Prostate gland (tissue), 2 donors: ENCODE measurements at regions not wholly inside any gene's neighbourhood (a gene's known extent, or its start where the extent isn't known, plus 50 kb on each side); places are given as distances from the start of the nearest gene placed in this dataset.

ENCODE experiments used
- DNase-seq: peaks from one replicate; pipeline ENCODE4 v3.0.0-alpha.2; 2019; ENCODE audit warnings: low spot score
- H3K27ac ChIP-seq, 2 donors: fragments of 200-600 bp; sonication (generic); 2 replicates each; pipeline ENCODE4 v1.5.1; 2017 to 2019
- H3K27me3 ChIP-seq: fragments of 200-600 bp; sonication (generic); replicated peaks from 2 replicates; pipeline ENCODE4 v1.5.1; 2019; ENCODE audit not compliant: insufficient read depth
- H3K36me3 ChIP-seq, 2 donors: fragments of 200-600 bp; sonication (generic); 1 replicate in 1 of 2; 2 replicates in 1 of 2; pipeline versions ENCODE4 v1.5.1 to v1.8.1; 2017 to 2019
- H3K4me1 ChIP-seq: fragments of 200-600 bp; sonication (generic); replicated peaks from 2 replicates; pipeline ENCODE4 v1.5.1; 2019
- H3K4me3 ChIP-seq, 2 donors: fragments of 200-600 bp; sonication (generic); 2 replicates each; pipeline ENCODE4 v1.5.1; 2017 to 2019
- H3K9me3 ChIP-seq: fragments of 200-600 bp; sonication (generic); 2 replicates; pipeline ENCODE4 v1.5.1; 2017
- POLR2A ChIP-seq: fragments of 450-650 bp; IDR thresholded peaks from one replicate; pipeline ENCODE4 v1.6.1; 2016; ENCODE audit warnings: antibody characterized with exemption, mild to moderate bottlenecking
- POLR2AphosphoS5 ChIP-seq: sonication (generic); formaldehyde crosslinking; IDR thresholded peaks from one replicate; pipeline ENCODE4 v1.6.1; 2017; ENCODE audit warnings: antibody characterized with exemption
- WGBS: methylation state at CpG from one replicate; pipeline ENCODE4 v1.1.5; 2018; 5-methylcytosine and 5-hydroxymethylcytosine counted together
- intact Hi-C: fragments of 100-400 bp; cut with DNase I; formaldehyde crosslinking; loops from one replicate; pipeline ENCODE4 v1.14.2; 2022
- TF ChIP-seq, protein P1 (sequence below), 4 experiments: fragments of 200-600 bp in 2 of 4; fragments of 450-650 bp in 2 of 4; sonication (generic) in 2 of 4; IDR thresholded peaks; 1 replicate in 3 of 4; 2 replicates in 1 of 4; pipeline ENCODE4 v1.5.1; 2016 to 2019; ENCODE audit warnings: antibody characterized with exemption in 4 of 4, mild to moderate bottlenecking in 2 of 4, moderate library complexity in 2 of 4

GRCh38 chr18:29002747-29003146 lies 825.8 kb upstream of the CDH2 start:
- no peaks in the 10 kb centered on the region for H3K9me3 ChIP-seq
- no peak overlapping the region for H3K27ac ChIP-seq
- no peak for DNase-seq
- H3K4me1 ChIP-seq = no peaks in the 10 kb centered on the region
- no peaks in the 10 kb centered on the region for H3K27me3 ChIP-seq
- 15% methylated on average over 8 of the region's 8 CpGs for WGBS
- no peak overlapping the region for H3K4me3 ChIP-seq
- no peak for TF ChIP-seq POLR2AphosphoS5
- TF ChIP-seq, protein P1, sequence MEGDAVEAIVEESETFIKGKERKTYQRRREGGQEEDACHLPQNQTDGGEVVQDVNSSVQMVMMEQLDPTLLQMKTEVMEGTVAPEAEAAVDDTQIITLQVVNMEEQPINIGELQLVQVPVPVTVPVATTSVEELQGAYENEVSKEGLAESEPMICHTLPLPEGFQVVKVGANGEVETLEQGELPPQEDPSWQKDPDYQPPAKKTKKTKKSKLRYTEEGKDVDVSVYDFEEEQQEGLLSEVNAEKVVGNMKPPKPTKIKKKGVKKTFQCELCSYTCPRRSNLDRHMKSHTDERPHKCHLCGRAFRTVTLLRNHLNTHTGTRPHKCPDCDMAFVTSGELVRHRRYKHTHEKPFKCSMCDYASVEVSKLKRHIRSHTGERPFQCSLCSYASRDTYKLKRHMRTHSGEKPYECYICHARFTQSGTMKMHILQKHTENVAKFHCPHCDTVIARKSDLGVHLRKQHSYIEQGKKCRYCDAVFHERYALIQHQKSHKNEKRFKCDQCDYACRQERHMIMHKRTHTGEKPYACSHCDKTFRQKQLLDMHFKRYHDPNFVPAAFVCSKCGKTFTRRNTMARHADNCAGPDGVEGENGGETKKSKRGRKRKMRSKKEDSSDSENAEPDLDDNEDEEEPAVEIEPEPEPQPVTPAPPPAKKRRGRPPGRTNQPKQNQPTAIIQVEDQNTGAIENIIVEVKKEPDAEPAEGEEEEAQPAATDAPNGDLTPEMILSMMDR (IDR thresholded peaks at IDR 0.05) = no peak
- TF ChIP-seq POLR2A = no peak
- intact Hi-C loops = no loop called here
- H3K36me3 ChIP-seq = no peaks in the 10 kb centered on the region

- Histone ChIP-seq H3K4me1 (no peaks in the 10 kb centered on the region), H3K36me3 (no peaks in the 10 kb centered on the region), H3K9me3 (no peaks in the 10 kb centered on the region), H3K27ac (no peak overlapping the region), H3K27me3 (no peaks in the 10 kb centered on the region), H3K4me3 (no peak overlapping the region)
- no peak for TF ChIP-seq POLR2AphosphoS5
- no peak for TF ChIP-seq POLR2A
- TF ChIP-seq, protein P1 (IDR thresholded peaks at IDR 0.05) = no peak
- 95% methylated on average over 1 of the region's 1 CpG for WGBS
- DNase-seq = no peak
- intact Hi-C loops = no loop called here
Observed at GRCh38 chr18:28999726-29000125, 822.8 kb upstream of the CDH2 start.

DNA sequence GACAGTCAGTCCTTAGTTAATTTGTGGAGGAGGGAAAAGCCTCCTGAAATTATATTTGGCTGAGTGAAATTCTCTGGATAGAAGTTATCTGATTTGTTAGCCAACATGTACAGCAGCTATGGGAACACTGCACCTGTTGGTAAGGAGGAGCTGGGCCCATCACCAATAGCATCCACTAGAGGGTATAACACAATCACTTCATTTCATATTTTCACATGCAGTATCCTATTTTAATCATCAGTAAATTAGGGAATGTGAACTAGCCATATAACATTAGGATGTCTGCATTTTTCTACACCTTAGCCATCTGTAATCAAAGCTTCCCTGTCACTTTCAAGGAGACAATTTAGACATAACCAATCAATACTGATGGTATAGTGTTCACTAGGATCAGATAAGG lies 818.4 kb upstream of the CDH2 start:
- no peak for DNase-seq
- TF ChIP-seq POLR2AphosphoS5 (no peak), POLR2A (no peak)
- TF ChIP-seq, protein P1 (IDR thresholded peaks at IDR 0.05) = no peak
- Histone ChIP-seq H3K9me3 (no peaks in the 10 kb centered on the region), H3K27ac (no peak overlapping the region), H3K27me3 (no peaks in the 10 kb centered on the region), H3K4me3 (no peak overlapping the region), H3K36me3 (no peaks in the 10 kb centered on the region), H3K4me1 (no peaks in the 10 kb centered on the region)
- intact Hi-C loops = no loop called here

DNA sequence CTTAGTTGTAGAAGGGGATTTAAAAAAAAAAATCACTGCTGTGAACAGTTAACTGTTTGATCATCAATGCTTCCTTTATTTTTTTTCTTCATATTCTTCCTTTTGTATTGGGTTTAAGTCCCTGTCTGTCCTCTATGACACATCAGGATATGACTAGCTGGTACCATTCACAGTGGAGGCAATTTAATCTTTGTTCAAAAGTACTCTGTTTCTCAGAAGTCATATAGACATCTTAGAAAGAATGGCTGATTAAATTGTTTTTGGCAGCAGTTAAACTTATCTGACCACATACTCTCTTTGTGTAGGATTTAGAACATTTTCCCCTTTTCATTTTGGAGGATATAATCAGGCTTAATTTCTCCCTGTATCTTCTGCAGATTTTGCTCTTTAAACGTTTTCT lies 807.8 kb upstream of the CDH2 start:
- TF ChIP-seq POLR2AphosphoS5 = no peak
- TF ChIP-seq, protein P1 (IDR thresholded peaks at IDR 0.05) = no peak
- TF ChIP-seq POLR2A = no peak
- Histone ChIP-seq H3K4me3 (no peak overlapping the region), H3K27me3 (no peaks in the 10 kb centered on the region), H3K4me1 (no peaks in the 10 kb centered on the region), H3K9me3 (no peaks in the 10 kb centered on the region), H3K27ac (no peak overlapping the region), H3K36me3 (no peaks in the 10 kb centered on the region)
- WGBS = 23% methylated on average over 1 of the region's 1 CpG
- intact Hi-C loops = no loop called here
- DNase-seq = no peak

- H3K27ac ChIP-seq = no peak overlapping the region
- no peaks in the 10 kb centered on the region for H3K9me3 ChIP-seq
- no peak for DNase-seq
- H3K4me1 ChIP-seq = no peaks in the 10 kb centered on the region
- H3K36me3 ChIP-seq = no peaks in the 10 kb centered on the region
- no peaks in the 10 kb centered on the region for H3K27me3 ChIP-seq
- no peak overlapping the region for H3K4me3 ChIP-seq
- 94% methylated on average over 1 of the region's 1 CpG for WGBS
- TF ChIP-seq, protein P1 (IDR thresholded peaks at IDR 0.05) = no peak
- no peak for TF ChIP-seq POLR2A
- no peak for TF ChIP-seq POLR2AphosphoS5
- intact Hi-C loops = no loop called here
Observed at GRCh38 chr18:28974504-28974903, 797.6 kb upstream of the CDH2 start.
